ENCODE measurements at regions not wholly inside any gene's neighbourhood (a gene's known extent, or its start where the extent isn't known, plus 50 kb on each side); places are given as distances from the start of the nearest gene placed in this dataset.

- TF ChIP-seq, protein P1, sequence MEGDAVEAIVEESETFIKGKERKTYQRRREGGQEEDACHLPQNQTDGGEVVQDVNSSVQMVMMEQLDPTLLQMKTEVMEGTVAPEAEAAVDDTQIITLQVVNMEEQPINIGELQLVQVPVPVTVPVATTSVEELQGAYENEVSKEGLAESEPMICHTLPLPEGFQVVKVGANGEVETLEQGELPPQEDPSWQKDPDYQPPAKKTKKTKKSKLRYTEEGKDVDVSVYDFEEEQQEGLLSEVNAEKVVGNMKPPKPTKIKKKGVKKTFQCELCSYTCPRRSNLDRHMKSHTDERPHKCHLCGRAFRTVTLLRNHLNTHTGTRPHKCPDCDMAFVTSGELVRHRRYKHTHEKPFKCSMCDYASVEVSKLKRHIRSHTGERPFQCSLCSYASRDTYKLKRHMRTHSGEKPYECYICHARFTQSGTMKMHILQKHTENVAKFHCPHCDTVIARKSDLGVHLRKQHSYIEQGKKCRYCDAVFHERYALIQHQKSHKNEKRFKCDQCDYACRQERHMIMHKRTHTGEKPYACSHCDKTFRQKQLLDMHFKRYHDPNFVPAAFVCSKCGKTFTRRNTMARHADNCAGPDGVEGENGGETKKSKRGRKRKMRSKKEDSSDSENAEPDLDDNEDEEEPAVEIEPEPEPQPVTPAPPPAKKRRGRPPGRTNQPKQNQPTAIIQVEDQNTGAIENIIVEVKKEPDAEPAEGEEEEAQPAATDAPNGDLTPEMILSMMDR (IDR thresholded peaks at IDR 0.05), result no peak
- Histone ChIP-seq H3K4me2 (replicated peaks; ENCODE audit: extremely low read depth, low read length, poor library complexity, severe bottlenecking) (no peak overlapping the region), H3K4me1 (ENCODE audit: control insufficient read depth in 1 of 2, insufficient read depth in 2 of 2, low read length in 2 of 2) (no peaks in the 10 kb centered on the region), H4K20me1 (ENCODE audit: insufficient read depth, low read length) (no peaks in the 10 kb centered on the region), H3K9ac (ENCODE audit: insufficient read depth, low read length, poor library complexity, severe bottlenecking) (no peak overlapping the region), H3K27ac (ENCODE audit: low read depth in 1 of 2, low read length in 2 of 2) (no peak overlapping the region), H2AFZ (ENCODE audit: insufficient read depth, low read depth, low read length, poor library complexity, severe bottlenecking) (no peak overlapping the region), H3K9me3 (replicated peaks in 1 of 2; ENCODE audit: control insufficient read depth in 1 of 2, insufficient read depth in 1 of 2, low read length in 2 of 2) (no peaks in the 10 kb centered on the region), H3K79me2 (ENCODE audit: insufficient read depth, low read length) (no peaks in the 10 kb centered on the region), H3K27me3 (ENCODE audit: control insufficient read depth in 2 of 2, insufficient read depth in 2 of 2, low read length in 2 of 2) (no peaks in the 10 kb centered on the region), H3K4me3 (replicated peaks in 1 of 3; ENCODE audit: low read depth in 2 of 3, low read length in 3 of 3) (no peak overlapping the region), H3K36me3 (replicated peaks in 1 of 2; ENCODE audit: control insufficient read depth in 1 of 2, insufficient read depth in 2 of 2, low read length in 2 of 2) (no peaks in the 10 kb centered on the region)
- H3K9me3 Mint-ChIP-seq, result peaks cover 0 to 3% (median 2%) of the 10 kb centered on the region in 7 donors
- H3K27me3 Mint-ChIP-seq (ENCODE audit: low read depth in 3 of 3), result peaks cover 2 to 7% (median 4%) of the 10 kb centered on the region in 3 donors
- DNase-seq, result no peak
- H3K27ac Mint-ChIP-seq, result no peak overlapping the region
- no peak overlapping the region for H3K4me3 Mint-ChIP-seq
- H3K4me1 Mint-ChIP-seq, result no peaks in the 10 kb centered on the region
- intact Hi-C loops (cut with micrococcal nuclease), result no loop called here
- H3K36me3 Mint-ChIP-seq, result no peaks in the 10 kb centered on the region
- WGBS (ENCODE audit: insufficient coverage), result 92% methylated on average over 4 of the region's 6 CpGs
These were observed 60.7 kb upstream of the DSC1 start for GRCh38 chr18:31223371-31223770.

- Mint-ChIP-seq H3K27ac (no peak overlapping the region), H3K4me3 (no peak overlapping the region), H3K9me3 (peaks cover 0 to 3% (median 0%) of the 10 kb centered on the region in 7 donors), H3K36me3 (no peaks in the 10 kb centered on the region), H3K27me3 (ENCODE audit: low read depth in 3 of 3) (peaks cover 2 to 5% (median 4%) of the 10 kb centered on the region in 3 donors), H3K4me1 (no peaks in the 10 kb centered on the region)
- DNase-seq, result no peak
- Histone ChIP-seq H3K27me3 (ENCODE audit: control insufficient read depth in 2 of 2, insufficient read depth in 2 of 2, low read length in 2 of 2) (no peaks in the 10 kb centered on the region), H3K27ac (ENCODE audit: low read depth in 1 of 2, low read length in 2 of 2) (no peak overlapping the region), H3K9ac (ENCODE audit: insufficient read depth, low read length, poor library complexity, severe bottlenecking) (no peak overlapping the region), H3K4me2 (replicated peaks; ENCODE audit: extremely low read depth, low read length, poor library complexity, severe bottlenecking) (no peak overlapping the region), H3K4me3 (replicated peaks in 1 of 3; ENCODE audit: low read depth in 2 of 3, low read length in 3 of 3) (no peak overlapping the region), H3K9me3 (replicated peaks in 1 of 2; ENCODE audit: control insufficient read depth in 1 of 2, insufficient read depth in 1 of 2, low read length in 2 of 2) (no peaks in the 10 kb centered on the region), H2AFZ (ENCODE audit: insufficient read depth, low read depth, low read length, poor library complexity, severe bottlenecking) (no peak overlapping the region), H3K36me3 (replicated peaks in 1 of 2; ENCODE audit: control insufficient read depth in 1 of 2, insufficient read depth in 2 of 2, low read length in 2 of 2) (no peaks in the 10 kb centered on the region), H3K4me1 (ENCODE audit: control insufficient read depth in 1 of 2, insufficient read depth in 2 of 2, low read length in 2 of 2) (no peaks in the 10 kb centered on the region), H4K20me1 (ENCODE audit: insufficient read depth, low read length) (no peaks in the 10 kb centered on the region), H3K79me2 (ENCODE audit: insufficient read depth, low read length) (no peaks in the 10 kb centered on the region)
- intact Hi-C loops (cut with micrococcal nuclease), result no loop called here
- WGBS (ENCODE audit: insufficient coverage), result no CpG with 5 or more reads among the region's 5 CpGs
- TF ChIP-seq, protein P1 (IDR thresholded peaks at IDR 0.05), result no peak
These were observed 63.0 kb upstream of the DSC1 start for GRCh38 chr18:31225668-31226067.

Data from CD14-positive monocyte (primary cell).